Keratinocyte (primary cell): ENCODE measurements at regions not wholly inside any gene's neighbourhood (a gene's known extent, or its start where the extent isn't known, plus 50 kb on each side); places are given as distances from the start of the nearest gene placed in this dataset.

ENCODE experiments used
- DNase-seq: peaks from one replicate; pipeline ENCODE4 v3.0.0-alpha.2; 2011; ENCODE audit warnings: low read depth, missing footprints, low spot score
- FAIRE-seq: peaks from 2 replicates; lab custom pipeline; 2011; peaks lifted over from hg19 to GRCh38; lab: Jason Lieb, UNC
- H2AFZ ChIP-seq: 2 replicates; pipeline ENCODE4 v1.6.0; 2012; ENCODE audit warnings: low read length, control low read depth, inconsistent platforms; ENCODE audit not compliant: control insufficient read depth
- H3K27ac ChIP-seq: 2 replicates; pipeline ENCODE4 v1.5.1; 2011; ENCODE audit warnings: low read length; ENCODE audit not compliant: control insufficient read depth, insufficient read depth
- H3K27me3 ChIP-seq: 3 replicates; pipeline ENCODE4 v1.6.0; 2011; ENCODE audit warnings: low read length; ENCODE audit not compliant: control insufficient read depth, insufficient read depth; ENCODE audit errors: extremely low read depth
- H3K36me3 ChIP-seq, 2 experiments: 2 replicates in 1 of 2; 3 replicates in 1 of 2; pipeline ENCODE4 v1.5.1; 2011; ENCODE audit warnings: low read length in 2 of 2, mild to moderate bottlenecking in 1 of 2; ENCODE audit not compliant: control insufficient read depth in 2 of 2, insufficient read depth in 2 of 2; ENCODE audit errors: extremely low read depth in 1 of 2
- H3K4me1 ChIP-seq: 3 replicates; pipeline ENCODE4 v1.5.1; 2011; ENCODE audit warnings: low read length; ENCODE audit not compliant: control insufficient read depth, insufficient read depth; ENCODE audit errors: extremely low read depth
- H3K4me2 ChIP-seq: 3 replicates; pipeline ENCODE4 v1.6.0; 2011; ENCODE audit warnings: low read depth, low read length; ENCODE audit not compliant: control insufficient read depth, insufficient read depth; ENCODE audit errors: extremely low read depth
- H3K4me3 ChIP-seq, 3 experiments: fragments of 200-600 bp in 1 of 3; sonication (generic) in 1 of 3; 2 replicates in 2 of 3; 3 replicates in 1 of 3; pipeline ENCODE4 v1.5.1; 2011 to 2016; ENCODE audit warnings: low read length in 3 of 3, mild to moderate bottlenecking in 3 of 3, control low read depth in 2 of 3, inconsistent platforms in 1 of 3, low read depth in 1 of 3, mixed read lengths in 1 of 3, mixed run types in 1 of 3, moderate library complexity in 1 of 3; ENCODE audit not compliant: control insufficient read depth in 2 of 3, insufficient read depth in 2 of 3; ENCODE audit errors: extremely low read depth in 1 of 3
- H3K79me2 ChIP-seq: 2 replicates; pipeline ENCODE4 v1.6.0; 2012; ENCODE audit warnings: low read length; ENCODE audit not compliant: control insufficient read depth, insufficient read depth
- H3K9ac ChIP-seq: 3 replicates; pipeline ENCODE4 v1.6.0; 2011; ENCODE audit warnings: low read length; ENCODE audit not compliant: control insufficient read depth, insufficient read depth; ENCODE audit errors: extremely low read depth
- H3K9me1 ChIP-seq: 3 replicates; pipeline ENCODE4 v1.6.0; 2011; ENCODE audit warnings: low read length; ENCODE audit not compliant: control insufficient read depth, insufficient read depth; ENCODE audit errors: extremely low read depth
- H3K9me3 ChIP-seq: 2 replicates; pipeline ENCODE4 v1.5.1; 2012; ENCODE audit warnings: low read depth, low read length; ENCODE audit not compliant: control insufficient read depth
- H4K20me1 ChIP-seq: 3 replicates; pipeline ENCODE4 v1.6.0; 2011; ENCODE audit warnings: low read length; ENCODE audit not compliant: control insufficient read depth, insufficient read depth; ENCODE audit errors: extremely low read depth
- EZH2 ChIP-seq: IDR thresholded peaks from one replicate; pipeline ENCODE4 v1.6.1; 2012; ENCODE audit warnings: inconsistent platforms, mild to moderate bottlenecking, low read length, moderate library complexity
- dilution Hi-C: fragments of 300-500 bp; cut with MboI; formaldehyde crosslinking; loops from one replicate; pipeline ENCODE4 v1.7.0; 2020; ENCODE audit warnings: low sequenced_read_pairs; ENCODE audit not compliant: extremely low pct_ligation_motif_present
- TF ChIP-seq, protein P1 (sequence below), 3 experiments: IDR thresholded peaks in 1 of 3; conservative IDR thresholded peaks in 1 of 3; optimal IDR thresholded peaks in 1 of 3; 2 replicates in 2 of 3; 3 replicates in 1 of 3; pipeline versions ENCODE3 to v1.5.1; 2011; ENCODE audit warnings: low read length in 3 of 3, mild to moderate bottlenecking in 3 of 3, moderate library complexity in 2 of 3, control low read depth in 1 of 3, inconsistent platforms in 1 of 3; ENCODE audit not compliant: insufficient read depth in 2 of 3; ENCODE audit errors: extremely low read depth in 1 of 3

DNA sequence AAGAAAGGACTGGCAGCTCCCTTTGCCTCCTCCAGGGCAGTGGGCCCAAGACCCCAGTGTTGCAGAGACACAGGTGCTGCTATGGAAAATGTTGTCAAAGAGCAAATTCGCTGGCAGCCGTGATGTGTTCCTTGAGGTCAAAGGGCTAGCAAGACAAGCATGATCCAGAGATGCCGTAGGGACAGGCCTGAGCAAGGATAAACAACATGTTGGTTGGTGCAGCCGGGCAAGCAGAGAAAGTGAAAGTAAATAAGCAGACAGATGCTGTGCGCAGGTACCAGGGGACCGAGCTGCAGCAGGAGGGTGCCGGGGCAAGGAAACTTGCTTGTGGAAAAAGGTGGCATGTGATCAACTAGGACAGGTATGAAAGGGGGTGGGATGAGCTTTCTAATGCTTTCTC, 125.5 kb upstream of the NECTIN1 start:
- peak overlapping the region; percentile 39 for H2AFZ ChIP-seq
- peaks cover 4% of the 10 kb centered on the region for H3K9me1 ChIP-seq
- H4K20me1 ChIP-seq, result no peaks in the 10 kb centered on the region
- H3K9ac ChIP-seq, result no peak overlapping the region
- H3K27me3 ChIP-seq, result peaks cover 8% of the 10 kb centered on the region
- DNase-seq (no peak), FAIRE-seq (no peak)
- H3K4me3 ChIP-seq, result peak overlapping the region in 2 of 3 experiments; percentile 26 to 32
- dilution Hi-C loops, result no loop called here
- no peaks in the 10 kb centered on the region for H3K79me2 ChIP-seq
- H3K4me2 ChIP-seq, result peak overlapping the region; percentile 87
- H3K9me3 ChIP-seq, result no peaks in the 10 kb centered on the region
- peaks cover 29% of the 10 kb centered on the region for H3K4me1 ChIP-seq
- H3K36me3 ChIP-seq, result no peaks in the 10 kb centered on the region
- TF ChIP-seq, protein P1, sequence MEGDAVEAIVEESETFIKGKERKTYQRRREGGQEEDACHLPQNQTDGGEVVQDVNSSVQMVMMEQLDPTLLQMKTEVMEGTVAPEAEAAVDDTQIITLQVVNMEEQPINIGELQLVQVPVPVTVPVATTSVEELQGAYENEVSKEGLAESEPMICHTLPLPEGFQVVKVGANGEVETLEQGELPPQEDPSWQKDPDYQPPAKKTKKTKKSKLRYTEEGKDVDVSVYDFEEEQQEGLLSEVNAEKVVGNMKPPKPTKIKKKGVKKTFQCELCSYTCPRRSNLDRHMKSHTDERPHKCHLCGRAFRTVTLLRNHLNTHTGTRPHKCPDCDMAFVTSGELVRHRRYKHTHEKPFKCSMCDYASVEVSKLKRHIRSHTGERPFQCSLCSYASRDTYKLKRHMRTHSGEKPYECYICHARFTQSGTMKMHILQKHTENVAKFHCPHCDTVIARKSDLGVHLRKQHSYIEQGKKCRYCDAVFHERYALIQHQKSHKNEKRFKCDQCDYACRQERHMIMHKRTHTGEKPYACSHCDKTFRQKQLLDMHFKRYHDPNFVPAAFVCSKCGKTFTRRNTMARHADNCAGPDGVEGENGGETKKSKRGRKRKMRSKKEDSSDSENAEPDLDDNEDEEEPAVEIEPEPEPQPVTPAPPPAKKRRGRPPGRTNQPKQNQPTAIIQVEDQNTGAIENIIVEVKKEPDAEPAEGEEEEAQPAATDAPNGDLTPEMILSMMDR (optimal IDR thresholded peaks at IDR 0.05 in 1 of 3, IDR thresholded peaks at IDR 0.05 in 1 of 3, conservative IDR thresholded peaks at IDR 0.05 in 1 of 3; ENCODE audit: extremely low read depth in 1 of 3, insufficient read depth in 2 of 3, low read length in 3 of 3), result no peak
- no peak for TF ChIP-seq EZH2
- no peak overlapping the region for H3K27ac ChIP-seq

DNA sequence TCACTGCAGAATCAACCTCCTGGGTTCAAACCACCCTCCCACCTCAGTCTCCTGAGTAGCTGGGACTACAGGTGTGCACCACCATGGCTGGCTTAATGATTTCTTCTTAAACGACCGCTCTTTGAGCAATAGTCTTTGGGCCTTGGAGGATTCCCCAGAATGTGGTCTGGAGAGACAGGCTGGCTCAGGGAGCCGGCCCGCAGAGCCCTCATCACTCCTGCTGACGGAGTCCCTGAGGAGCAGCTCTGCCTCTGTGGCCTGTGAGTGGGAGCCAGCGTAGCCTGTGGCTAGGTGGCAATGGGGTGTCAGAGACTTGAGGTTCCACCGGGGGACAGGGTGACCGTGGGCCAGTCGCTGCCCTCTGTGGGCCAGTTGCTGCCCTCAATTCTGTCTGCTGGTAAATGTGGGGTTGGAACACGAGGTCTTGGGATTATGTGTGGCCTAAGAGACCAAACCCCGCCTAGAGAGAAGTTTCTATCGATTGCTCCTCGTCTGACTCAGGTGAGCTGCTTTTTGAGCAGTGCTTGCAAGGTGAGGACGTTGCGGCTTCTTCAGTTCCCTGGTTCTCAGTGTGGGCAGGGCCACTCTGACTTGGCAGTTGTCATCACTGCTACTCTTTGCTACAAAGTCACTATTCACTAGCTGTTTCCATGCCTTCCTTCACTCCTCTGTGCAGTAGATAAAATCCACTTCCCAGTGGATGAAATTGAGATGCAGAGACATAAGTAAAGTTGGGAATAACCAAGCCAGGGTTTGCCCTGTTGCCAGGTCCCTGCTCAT, 124.8 kb upstream of the NECTIN1 start:
- Histone ChIP-seq H3K9me1 (peaks cover 4% of the 10 kb centered on the region), H3K4me1 (peaks cover 22% of the 10 kb centered on the region), H3K9me3 (no peaks in the 10 kb centered on the region), H3K79me2 (no peaks in the 10 kb centered on the region), H3K4me2 (no peak overlapping the region), H3K27ac (no peak overlapping the region), H2AFZ (no peak overlapping the region), H3K27me3 (peaks cover 8% of the 10 kb centered on the region), H3K9ac (no peak overlapping the region), H4K20me1 (no peaks in the 10 kb centered on the region), H3K36me3 (no peaks in the 10 kb centered on the region), H3K4me3 (no peak overlapping the region)
- no peak for DNase-seq
- dilution Hi-C loops, result no loop called here
- TF ChIP-seq EZH2, result no peak
- no peak for FAIRE-seq
